Esophagus muscularis mucosa (tissue), 4 donors: ENCODE measurements at regions not wholly inside any gene's neighbourhood (a gene's known extent, or its start where the extent isn't known, plus 50 kb on each side); places are given as distances from the start of the nearest gene placed in this dataset.
"Not testable (repeated sequence)": the region's sequence is repeated elsewhere in the genome, so short reads cannot be mapped to it uniquely, and the experiment has no call there.

Source experiments
- DNase-seq: peaks from one replicate; pipeline ENCODE4 v3.0.0-alpha.2; 2017; ENCODE audit errors: extremely low spot score
- H3K27ac ChIP-seq, 4 donors: fragments of 200-600 bp; sonication (generic); replicated peaks in 1 of 4; 1 replicate in 3 of 4; 2 replicates in 1 of 4; pipeline ENCODE4 v1.5.1; 2016 to 2019; ENCODE audit warnings: mild to moderate bottlenecking in 1 of 4
- H3K27me3 ChIP-seq, 4 donors: fragments of 200-600 bp; sonication (generic); one replicate each; pipeline versions ENCODE4 v1.5.1 to v1.6.0; 2016 to 2019
- H3K36me3 ChIP-seq, 4 donors: fragments of 200-600 bp; sonication (generic); one replicate each; pipeline ENCODE4 v1.5.1; 2016 to 2019
- H3K4me1 ChIP-seq, 4 donors: fragments of 200-600 bp; sonication (generic); one replicate each; pipeline ENCODE4 v1.5.1; 2016 to 2019
- H3K4me3 ChIP-seq, 4 donors: fragments of 200-600 bp; sonication (generic); 1 replicate in 2 of 4; 2 replicates in 2 of 4; pipeline ENCODE4 v1.5.1; 2016 to 2019; ENCODE audit warnings: mild to moderate bottlenecking in 4 of 4, moderate library complexity in 1 of 4
- H3K9me3 ChIP-seq, 4 donors: fragments of 200-600 bp; sonication (generic); 1 replicate in 3 of 4; 2 replicates in 1 of 4; pipeline ENCODE4 v1.5.1; 2016 to 2019
- CTCF ChIP-seq, 3 experiments: fragments of 200-600 bp in 2 of 3; fragments of 450-650 bp in 1 of 3; sonication (generic) in 2 of 3; IDR thresholded peaks; one replicate each; pipeline ENCODE4 v1.5.1; 2017 to 2019; ENCODE audit warnings: antibody characterized with exemption in 3 of 3, mild to moderate bottlenecking in 2 of 3, moderate library complexity in 1 of 3
- WGBS: methylation state at CpG from one replicate; pipeline ENCODE4 v1.1.5; 2018; 5-methylcytosine and 5-hydroxymethylcytosine counted together
- intact Hi-C: fragments of 100-400 bp; cut with DNase I; formaldehyde crosslinking; loops from one replicate; pipeline ENCODE4 v1.15.1; 2023

- not testable (repeated sequence) for H3K27ac ChIP-seq, DNase-seq, H3K4me3 ChIP-seq, H3K36me3 ChIP-seq, H3K9me3 ChIP-seq
- intact Hi-C loops: loop anchor here (10.0 kb wide), 1 partner anchor 54 kb away; the partner anchor contains the start of gene ASNS
- WGBS: 81% methylated on average over 6 of the region's 6 CpGs
- peaks cover 0 to 24% (median 3%) of the 10 kb centered on the region in 4 donors for H3K27me3 ChIP-seq
- H3K4me1 ChIP-seq: peaks cover 5 to 12% (median 9%) of the 10 kb centered on the region in 4 donors
Observed at GRCh38 chr7:97928844-97929243, 56.6 kb upstream of the ASNS start.

GRCh38 chr7:97927790-97928748, 55.9 kb upstream of the ASNS start:
- WGBS: 63% methylated on average over 1 of the region's 80 CpGs
- not testable (repeated sequence) for H3K9me3 ChIP-seq, H3K36me3 ChIP-seq, DNase-seq, H3K27ac ChIP-seq
- intact Hi-C loops: loop anchor here (10.0 kb wide), 1 partner anchor 53 kb away; the partner anchor contains the start of gene ASNS
- Histone ChIP-seq H3K4me3 (peak overlapping the region; percentile 54 to 65 (median 56)), H3K4me1 (peaks cover 5 to 12% (median 9%) of the 10 kb centered on the region in 4 donors), H3K27me3 (peaks cover 0 to 24% (median 3%) of the 10 kb centered on the region in 4 donors)
- TF ChIP-seq CTCF (IDR thresholded peaks at IDR 0.05): peak; percentile 71 to 94 (median 78)
